ENCODE measurements at regions not wholly inside any gene's neighbourhood (a gene's known extent, or its start where the extent isn't known, plus 50 kb on each side); places are given as distances from the start of the nearest gene placed in this dataset.

DNA sequence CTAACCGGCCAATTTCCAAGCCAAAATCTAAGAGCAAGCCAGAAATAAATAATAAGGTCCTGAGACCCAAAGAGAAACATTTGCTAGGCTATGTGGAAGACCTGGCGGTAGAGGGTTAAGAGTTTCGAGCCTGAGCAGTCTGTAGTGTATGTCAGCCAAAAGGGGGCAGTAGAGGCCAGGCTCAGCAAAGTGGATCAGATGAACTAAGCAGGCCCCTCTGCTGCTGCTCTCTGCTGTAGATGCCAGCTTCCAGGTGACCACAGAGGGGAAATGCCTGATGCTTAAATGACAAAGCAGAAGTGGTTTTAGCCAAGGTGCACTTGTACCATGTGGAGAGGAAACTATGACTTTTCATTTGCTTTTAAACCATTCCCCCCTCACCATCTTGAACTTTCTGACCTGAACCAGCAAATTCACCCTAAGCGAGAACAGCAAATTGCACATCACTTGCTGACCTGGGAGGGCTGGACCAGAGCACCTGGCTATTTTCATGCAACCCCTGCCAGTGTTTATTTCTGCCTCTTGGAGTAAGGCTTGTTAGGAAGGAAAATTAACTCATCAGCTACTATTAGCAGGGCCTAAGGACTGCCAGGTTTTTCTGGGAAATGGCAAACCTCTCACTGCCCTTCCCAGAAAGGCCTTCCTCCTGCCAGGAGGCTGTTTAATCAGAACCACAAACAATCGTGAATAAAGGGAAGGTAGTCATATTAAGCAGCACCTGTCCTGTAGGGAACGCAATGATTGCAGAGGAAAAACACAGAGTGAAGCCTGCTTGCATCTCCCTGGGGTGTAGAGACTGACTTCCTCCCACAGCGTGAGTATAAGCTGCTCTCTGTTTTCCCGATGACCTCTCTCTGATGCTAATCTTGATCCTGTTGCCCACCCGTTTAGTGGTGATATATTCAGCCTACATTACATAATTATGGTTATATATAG lies 818.2 kb downstream of the TLR4 start:
- no peaks in the 10 kb centered on the region for H3K36me3 Mint-ChIP-seq (ENCODE audit: low read depth, unreplicated experiment)
- H3K27me3 Mint-ChIP-seq (ENCODE audit: low read depth, unreplicated experiment) = peaks cover 8% of the 10 kb centered on the region
- no peaks in the 10 kb centered on the region for H3K27me3 ChIP-seq (ENCODE audit: insufficient read depth, low read length)
- DNase-seq (ENCODE audit: low read depth) (peak; percentile 32), FAIRE-seq (no peak)
- no peak overlapping the region for H3K9ac ChIP-seq (ENCODE audit: low read length)
- H3K36me3 ChIP-seq (ENCODE audit: insufficient read depth, low read length) = no peaks in the 10 kb centered on the region
- no peak overlapping the region for H3K4me3 ChIP-seq (ENCODE audit: insufficient read depth, low read depth, low read length)
- H4K20me1 ChIP-seq (ENCODE audit: insufficient read depth, low read length) = no peaks in the 10 kb centered on the region
- H2AFZ ChIP-seq (ENCODE audit: low read depth, low read length) = no peak overlapping the region
- no peaks in the 10 kb centered on the region for H3K4me1 Mint-ChIP-seq (ENCODE audit: low read depth, unreplicated experiment)
- TF ChIP-seq EZH2 (IDR thresholded peaks at IDR 0.05; ENCODE audit: insufficient read depth, low read length) (no peak), CTCF (IDR thresholded peaks at IDR 0.05; ENCODE audit: insufficient read depth, low read depth, low read length) (peak; percentile 71)
- H3K9me3 ChIP-seq (ENCODE audit: insufficient read depth, low read depth, low read length) = no peaks in the 10 kb centered on the region
- H3K9me3 Mint-ChIP-seq (ENCODE audit: unreplicated experiment) = no peaks in the 10 kb centered on the region
- no peak overlapping the region for H3K4me3 Mint-ChIP-seq (ENCODE audit: unreplicated experiment)
- no peak overlapping the region for H3K4me2 ChIP-seq (ENCODE audit: low read length)
- no peaks in the 10 kb centered on the region for H3K4me1 ChIP-seq (ENCODE audit: insufficient read depth, low read length)
- H3K79me2 ChIP-seq (ENCODE audit: insufficient read depth, low read length) = no peaks in the 10 kb centered on the region
- no peak overlapping the region for H3K27ac ChIP-seq (ENCODE audit: low read depth, low read length)
- H3K27ac Mint-ChIP-seq (ENCODE audit: unreplicated experiment) = no peak overlapping the region

- TF ChIP-seq CTCF (IDR thresholded peaks at IDR 0.05; ENCODE audit: insufficient read depth, low read depth, low read length) (no peak), EZH2 (IDR thresholded peaks at IDR 0.05; ENCODE audit: insufficient read depth, low read length) (no peak)
- DNase-seq (ENCODE audit: low read depth) = no peak
- Histone ChIP-seq H3K4me2 (ENCODE audit: low read length) (no peak overlapping the region), H3K4me1 (ENCODE audit: insufficient read depth, low read length) (peaks cover 7% of the 10 kb centered on the region), H3K9me3 (ENCODE audit: insufficient read depth, low read depth, low read length) (no peaks in the 10 kb centered on the region), H3K4me3 (ENCODE audit: insufficient read depth, low read depth, low read length) (no peak overlapping the region), H3K27ac (ENCODE audit: low read depth, low read length) (no peak overlapping the region), H3K9ac (ENCODE audit: low read length) (no peak overlapping the region), H3K27me3 (ENCODE audit: insufficient read depth, low read length) (no peaks in the 10 kb centered on the region), H2AFZ (ENCODE audit: low read depth, low read length) (no peak overlapping the region), H3K36me3 (ENCODE audit: insufficient read depth, low read length) (no peaks in the 10 kb centered on the region), H3K79me2 (ENCODE audit: insufficient read depth, low read length) (no peaks in the 10 kb centered on the region), H4K20me1 (ENCODE audit: insufficient read depth, low read length) (no peaks in the 10 kb centered on the region)
- Mint-ChIP-seq H3K4me3 (ENCODE audit: unreplicated experiment) (no peak overlapping the region), H3K27ac (ENCODE audit: unreplicated experiment) (no peak overlapping the region), H3K36me3 (ENCODE audit: low read depth, unreplicated experiment) (no peaks in the 10 kb centered on the region), H3K4me1 (ENCODE audit: low read depth, unreplicated experiment) (peaks cover 5% of the 10 kb centered on the region), H3K9me3 (ENCODE audit: unreplicated experiment) (no peaks in the 10 kb centered on the region), H3K27me3 (ENCODE audit: low read depth, unreplicated experiment) (no peaks in the 10 kb centered on the region)
- FAIRE-seq = no peak
These were observed 823.1 kb downstream of the TLR4 start for GRCh38 chr9:118527261-118527660.

- DNase-seq (ENCODE audit: low read depth) = peak; percentile 39
- no peak for FAIRE-seq
- no peaks in the 10 kb centered on the region for H3K36me3 Mint-ChIP-seq (ENCODE audit: low read depth, unreplicated experiment)
- Histone ChIP-seq H3K4me3 (ENCODE audit: insufficient read depth, low read depth, low read length) (no peak overlapping the region), H4K20me1 (ENCODE audit: insufficient read depth, low read length) (no peaks in the 10 kb centered on the region), H3K9me3 (ENCODE audit: insufficient read depth, low read depth, low read length) (no peaks in the 10 kb centered on the region), H3K4me1 (ENCODE audit: insufficient read depth, low read length) (peaks cover 7% of the 10 kb centered on the region), H3K9ac (ENCODE audit: low read length) (no peak overlapping the region), H2AFZ (ENCODE audit: low read depth, low read length) (no peak overlapping the region), H3K36me3 (ENCODE audit: insufficient read depth, low read length) (no peaks in the 10 kb centered on the region), H3K27me3 (ENCODE audit: insufficient read depth, low read length) (no peaks in the 10 kb centered on the region), H3K27ac (ENCODE audit: low read depth, low read length) (no peak overlapping the region), H3K4me2 (ENCODE audit: low read length) (peak overlapping the region; percentile 35), H3K79me2 (ENCODE audit: insufficient read depth, low read length) (no peaks in the 10 kb centered on the region)
- TF ChIP-seq EZH2 (IDR thresholded peaks at IDR 0.05; ENCODE audit: insufficient read depth, low read length) (no peak), CTCF (IDR thresholded peaks at IDR 0.05; ENCODE audit: insufficient read depth, low read depth, low read length) (no peak)
- H3K9me3 Mint-ChIP-seq (ENCODE audit: unreplicated experiment) = no peaks in the 10 kb centered on the region
- no peak overlapping the region for H3K4me3 Mint-ChIP-seq (ENCODE audit: unreplicated experiment)
- peaks cover 24% of the 10 kb centered on the region for H3K4me1 Mint-ChIP-seq (ENCODE audit: low read depth, unreplicated experiment)
- no peaks in the 10 kb centered on the region for H3K27me3 Mint-ChIP-seq (ENCODE audit: low read depth, unreplicated experiment)
- H3K27ac Mint-ChIP-seq (ENCODE audit: unreplicated experiment) = peak overlapping the region; percentile 6
These were observed 825.0 kb downstream of the TLR4 start for GRCh38 chr9:118529210-118529609.

Measured in astrocyte (in vitro differentiated cells and primary cell).